Body of pancreas (tissue), 4 donors: ENCODE measurements at regions not wholly inside any gene's neighbourhood (a gene's known extent, or its start where the extent isn't known, plus 50 kb on each side); places are given as distances from the start of the nearest gene placed in this dataset.

ENCODE experiments used
- CTCF ChIP-seq, 7 experiments: fragments of 450-650 bp in 4 of 7; fragments of 200-600 bp in 3 of 7; sonication (generic) in 3 of 7; IDR thresholded peaks; one replicate each; pipeline ENCODE4 v1.5.1; 2016 to 2019; ENCODE audit warnings: antibody characterized with exemption in 7 of 7
- POLR2A ChIP-seq, 3 donors: fragments of 450-650 bp; IDR thresholded peaks; one replicate each; pipeline ENCODE4 v1.6.1; 2016; ENCODE audit warnings: antibody characterized with exemption in 3 of 3, mild to moderate bottlenecking in 2 of 3

GRCh38 chr12:127239781-127240180 is 1027.2 kb upstream of the TMEM132C start:
- TF ChIP-seq POLR2A (IDR thresholded peaks at IDR 0.05) (no peak), CTCF (IDR thresholded peaks at IDR 0.05) (no peak)
